ENCODE measurements at regions not wholly inside any gene's neighbourhood (a gene's known extent, or its start where the extent isn't known, plus 50 kb on each side); places are given as distances from the start of the nearest gene placed in this dataset.

- H3K9me3 ChIP-seq (ENCODE audit: low read length), result peaks cover 3% of the 10 kb centered on the region
- H3K79me2 ChIP-seq (replicated peaks; ENCODE audit: insufficient read depth, low read length), result no peaks in the 10 kb centered on the region
- H3K4me3 ChIP-seq (ENCODE audit: low read length), result no peak overlapping the region
- H4K20me1 ChIP-seq (ENCODE audit: insufficient read depth), result no peaks in the 10 kb centered on the region
- H3K36me3 ChIP-seq (ENCODE audit: insufficient read depth, low read length), result no peaks in the 10 kb centered on the region
- no peaks in the 10 kb centered on the region for H3K27me3 ChIP-seq (ENCODE audit: insufficient read depth, low read depth, low read length)
- H3F3A ChIP-seq (ENCODE audit: insufficient read depth, low read length, poor library complexity, severe bottlenecking), result no peaks in the 10 kb centered on the region
- no peak overlapping the region for H3K9ac ChIP-seq (ENCODE audit: low read length)
- H3K9me2 ChIP-seq (ENCODE audit: insufficient read depth, low read length), result no peaks in the 10 kb centered on the region
- no peak overlapping the region for H3K27ac ChIP-seq (ENCODE audit: low read length)
- no peak overlapping the region for H3K4me2 ChIP-seq (ENCODE audit: low read length)
- TF ChIP-seq TAF1 (IDR thresholded peaks at IDR 0.05; ENCODE audit: low read depth), result no peak
- no peak for TF ChIP-seq SMC3 (conservative IDR thresholded peaks at IDR 0.05; ENCODE audit: poor library complexity)
- TF ChIP-seq MXI1 (conservative IDR thresholded peaks at IDR 0.05; ENCODE audit: poor library complexity, severe bottlenecking), result no peak
- no peak for TF ChIP-seq POLR2AphosphoS5 (IDR thresholded peaks at IDR 0.05)
- no peak for TF ChIP-seq RAD21 (conservative IDR thresholded peaks at IDR 0.05)
- TF ChIP-seq EP300 (conservative IDR thresholded peaks at IDR 0.05; ENCODE audit: poor library complexity, severe bottlenecking), result no peak
- TF ChIP-seq CTCF (IDR thresholded peaks at IDR 0.05; ENCODE audit: poor library complexity, severe bottlenecking), result no peak
- no peak for TF ChIP-seq REST (IDR thresholded peaks at IDR 0.05; ENCODE audit: borderline replicate concordance)
- TF ChIP-seq EZH2 (IDR thresholded peaks at IDR 0.05; ENCODE audit: borderline replicate concordance, insufficient read depth, low read length, poor library complexity, severe bottlenecking), result no peak
- no peak overlapping the region for H2AFZ ChIP-seq (ENCODE audit: low read depth, low read length)
These were observed 193.0 kb upstream of the SHH start for GRCh38 chr7:156005202-156005691.

DNA sequence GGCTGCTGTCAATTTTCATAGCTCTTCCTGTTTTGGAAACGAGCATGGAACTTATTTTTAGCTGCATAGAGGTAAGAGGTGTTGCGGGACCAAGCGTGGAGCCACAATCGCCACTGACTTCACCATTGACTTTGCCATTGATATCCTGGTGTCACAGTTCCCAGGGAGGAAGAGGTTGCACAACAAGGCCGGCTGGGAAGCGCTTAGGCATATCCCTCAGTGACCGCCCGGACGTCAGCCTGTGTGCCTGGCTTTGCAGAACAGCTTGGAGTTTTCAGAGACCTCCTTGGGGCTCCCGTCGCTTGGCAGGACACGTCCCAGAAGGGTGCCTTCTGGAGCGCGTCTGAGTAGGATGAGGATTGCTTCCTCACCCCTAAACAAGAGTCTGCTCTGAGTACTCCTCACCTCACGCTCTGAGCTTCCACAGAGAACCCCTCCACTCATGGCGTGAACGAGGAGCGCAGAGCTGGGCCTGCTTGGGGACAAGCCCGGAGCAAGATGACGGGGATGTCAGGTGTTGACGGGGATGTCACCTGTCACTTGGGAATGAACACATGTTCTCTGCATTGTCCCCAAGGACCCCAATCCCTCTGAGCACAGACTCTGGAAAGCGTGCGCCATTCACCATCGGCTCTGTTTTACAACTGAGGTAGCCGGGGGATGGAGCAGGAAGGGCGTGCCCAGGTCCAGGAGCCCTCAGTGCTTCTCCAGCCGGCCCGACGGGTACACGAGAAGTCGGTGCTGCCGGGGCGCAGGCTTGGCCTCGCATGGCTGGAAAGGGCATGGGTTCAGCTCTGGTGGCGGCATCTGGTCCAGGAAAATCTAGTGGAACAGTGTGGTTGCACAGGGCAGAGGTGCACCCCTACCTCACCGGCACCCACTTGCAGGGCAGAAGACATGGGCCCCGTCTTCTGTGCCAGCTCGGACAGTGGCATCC is 192.3 kb upstream of the SHH start:
- H3K9ac ChIP-seq (ENCODE audit: low read length), result no peak overlapping the region
- H2AFZ ChIP-seq (ENCODE audit: low read depth, low read length), result no peak overlapping the region
- no peak overlapping the region for H3K27ac ChIP-seq (ENCODE audit: low read length)
- peaks cover 3% of the 10 kb centered on the region for H3K9me3 ChIP-seq (ENCODE audit: low read length)
- H3K27me3 ChIP-seq (ENCODE audit: insufficient read depth, low read depth, low read length), result no peaks in the 10 kb centered on the region
- no peaks in the 10 kb centered on the region for H3K36me3 ChIP-seq (ENCODE audit: insufficient read depth, low read length)
- H4K20me1 ChIP-seq (ENCODE audit: insufficient read depth), result no peaks in the 10 kb centered on the region
- H3F3A ChIP-seq (ENCODE audit: insufficient read depth, low read length, poor library complexity, severe bottlenecking), result no peaks in the 10 kb centered on the region
- no peak overlapping the region for H3K4me2 ChIP-seq (ENCODE audit: low read length)
- no peaks in the 10 kb centered on the region for H3K79me2 ChIP-seq (replicated peaks; ENCODE audit: insufficient read depth, low read length)
- no peak overlapping the region for H3K4me3 ChIP-seq (ENCODE audit: low read length)
- H3K9me2 ChIP-seq (ENCODE audit: insufficient read depth, low read length), result no peaks in the 10 kb centered on the region
- no peak for TF ChIP-seq MXI1 (conservative IDR thresholded peaks at IDR 0.05; ENCODE audit: poor library complexity, severe bottlenecking)
- no peak for TF ChIP-seq TAF1 (IDR thresholded peaks at IDR 0.05; ENCODE audit: low read depth)
- TF ChIP-seq CTCF (IDR thresholded peaks at IDR 0.05; ENCODE audit: poor library complexity, severe bottlenecking), result no peak
- TF ChIP-seq REST (IDR thresholded peaks at IDR 0.05; ENCODE audit: borderline replicate concordance), result no peak
- no peak for TF ChIP-seq RAD21 (conservative IDR thresholded peaks at IDR 0.05)
- no peak for TF ChIP-seq POLR2AphosphoS5 (IDR thresholded peaks at IDR 0.05)
- TF ChIP-seq EZH2 (IDR thresholded peaks at IDR 0.05; ENCODE audit: borderline replicate concordance, insufficient read depth, low read length, poor library complexity, severe bottlenecking), result no peak
- no peak for TF ChIP-seq SMC3 (conservative IDR thresholded peaks at IDR 0.05; ENCODE audit: poor library complexity)
- no peak for TF ChIP-seq EP300 (conservative IDR thresholded peaks at IDR 0.05; ENCODE audit: poor library complexity, severe bottlenecking)

All from neural cell (in vitro differentiated cells).